Esophagus squamous epithelium (tissue), 5 donors: ENCODE measurements at regions not wholly inside any gene's neighbourhood (a gene's known extent, or its start where the extent isn't known, plus 50 kb on each side); places are given as distances from the start of the nearest gene placed in this dataset.

Experiments
- DNase-seq: peaks from one replicate; lab custom pipeline; 2025; lab: John Stamatoyannopoulos, UW
- H3K27ac ChIP-seq, 4 donors: fragments of 200-600 bp; sonication (generic); one replicate each; pipeline ENCODE4 v1.5.1; 2016 to 2019; ENCODE audit warnings: mild to moderate bottlenecking in 1 of 4
- H3K27me3 ChIP-seq, 4 donors: fragments of 200-600 bp; sonication (generic); 1 replicate in 3 of 4; 2 replicates in 1 of 4; pipeline versions ENCODE4 v1.5.1 to v1.6.0; 2017 to 2021; ENCODE audit warnings: antibody characterized with exemption in 1 of 4
- H3K36me3 ChIP-seq, 3 donors: fragments of 200-600 bp; sonication (generic); one replicate each; pipeline ENCODE4 v1.5.1; 2016 to 2019
- H3K4me1 ChIP-seq, 3 donors: fragments of 200-600 bp; sonication (generic); one replicate each; pipeline ENCODE4 v1.5.1; 2017 to 2019
- H3K4me3 ChIP-seq, 4 donors: fragments of 200-600 bp; sonication (generic); 1 replicate in 3 of 4; 2 replicates in 1 of 4; pipeline ENCODE4 v1.5.1; 2016 to 2019; ENCODE audit warnings: mild to moderate bottlenecking in 2 of 4, moderate library complexity in 1 of 4
- H3K9me3 ChIP-seq, 3 donors: fragments of 200-600 bp; sonication (generic); one replicate each; pipeline ENCODE4 v1.5.1; 2016 to 2019
- POLR2A ChIP-seq, 4 donors: fragments of 450-650 bp; IDR thresholded peaks; one replicate each; pipeline ENCODE4 v1.6.1; 2017; ENCODE audit warnings: antibody characterized with exemption in 4 of 4, mild to moderate bottlenecking in 4 of 4, moderate library complexity in 3 of 4
- WGBS, 2 donors: methylation state at CpG; one replicate each; pipeline ENCODE4 v1.1.5; 2018; 5-methylcytosine and 5-hydroxymethylcytosine counted together
- intact Hi-C: fragments of 100-400 bp; cut with DNase I; formaldehyde crosslinking; loops from one replicate; pipeline ENCODE4 v1.15.0; 2022
- TF ChIP-seq, protein P1 (sequence below), 6 experiments: fragments of 450-650 bp in 4 of 6; fragments of 200-600 bp in 2 of 6; sonication (generic) in 2 of 6; IDR thresholded peaks; one replicate each; pipeline ENCODE4 v1.5.1; 2016 to 2019; ENCODE audit warnings: antibody characterized with exemption in 6 of 6, mild to moderate bottlenecking in 4 of 6, moderate library complexity in 4 of 6
- donor health status: DM: yes; HTN: yes; CAD: no.

DNA sequence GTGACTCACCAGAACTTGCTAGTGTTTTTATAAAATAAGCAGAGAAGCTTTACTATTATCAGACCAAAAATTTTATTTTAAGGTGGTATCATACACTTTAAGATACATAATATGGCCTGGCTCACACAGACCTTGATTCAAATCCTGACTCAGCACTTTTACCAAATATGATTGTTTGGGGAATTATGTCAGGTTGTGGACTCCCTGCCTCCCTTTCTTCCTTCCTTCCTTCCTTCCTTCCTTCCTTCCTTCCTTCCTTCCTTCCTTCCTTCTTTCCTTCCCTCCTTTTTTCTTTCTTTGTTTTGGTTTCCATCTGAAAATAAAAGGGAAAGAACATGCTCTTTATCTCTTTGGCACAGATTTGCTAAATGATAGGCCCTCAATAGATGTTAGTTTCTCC lies 186.0 kb upstream of the MMS22L start:
- intact Hi-C loops = no loop called here

DNA sequence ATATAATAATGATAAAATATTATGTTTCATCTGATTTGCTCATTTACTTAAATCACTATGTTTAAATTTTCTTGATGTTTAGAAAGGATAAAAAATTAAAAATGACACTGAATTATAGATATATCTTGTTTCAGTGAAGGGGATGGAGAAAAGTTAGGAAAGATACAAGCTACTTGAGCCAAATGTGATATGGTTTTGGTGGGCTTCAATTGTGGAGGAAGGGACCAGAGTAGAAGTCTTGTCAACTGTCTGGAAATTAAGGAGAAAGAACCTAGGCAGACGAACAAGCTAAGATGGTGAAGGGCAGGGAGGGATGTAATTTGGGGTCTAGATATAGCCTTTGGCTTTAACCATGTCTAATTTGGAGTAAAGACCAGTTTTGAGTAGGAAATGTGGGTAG lies 186.4 kb upstream of the MMS22L start:
- 58 to 63% methylated on average over 1 of the region's 1 CpG for WGBS, 2 donors
- no peak for TF ChIP-seq POLR2A (IDR thresholded peaks at IDR 0.05)
- TF ChIP-seq, protein P1, sequence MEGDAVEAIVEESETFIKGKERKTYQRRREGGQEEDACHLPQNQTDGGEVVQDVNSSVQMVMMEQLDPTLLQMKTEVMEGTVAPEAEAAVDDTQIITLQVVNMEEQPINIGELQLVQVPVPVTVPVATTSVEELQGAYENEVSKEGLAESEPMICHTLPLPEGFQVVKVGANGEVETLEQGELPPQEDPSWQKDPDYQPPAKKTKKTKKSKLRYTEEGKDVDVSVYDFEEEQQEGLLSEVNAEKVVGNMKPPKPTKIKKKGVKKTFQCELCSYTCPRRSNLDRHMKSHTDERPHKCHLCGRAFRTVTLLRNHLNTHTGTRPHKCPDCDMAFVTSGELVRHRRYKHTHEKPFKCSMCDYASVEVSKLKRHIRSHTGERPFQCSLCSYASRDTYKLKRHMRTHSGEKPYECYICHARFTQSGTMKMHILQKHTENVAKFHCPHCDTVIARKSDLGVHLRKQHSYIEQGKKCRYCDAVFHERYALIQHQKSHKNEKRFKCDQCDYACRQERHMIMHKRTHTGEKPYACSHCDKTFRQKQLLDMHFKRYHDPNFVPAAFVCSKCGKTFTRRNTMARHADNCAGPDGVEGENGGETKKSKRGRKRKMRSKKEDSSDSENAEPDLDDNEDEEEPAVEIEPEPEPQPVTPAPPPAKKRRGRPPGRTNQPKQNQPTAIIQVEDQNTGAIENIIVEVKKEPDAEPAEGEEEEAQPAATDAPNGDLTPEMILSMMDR (IDR thresholded peaks at IDR 0.05) = no peak
- no peaks in the 10 kb centered on the region for H3K27me3 ChIP-seq
- H3K36me3 ChIP-seq = no peaks in the 10 kb centered on the region
- no peak overlapping the region for H3K27ac ChIP-seq
- no peaks in the 10 kb centered on the region for H3K9me3 ChIP-seq
- no peaks in the 10 kb centered on the region for H3K4me1 ChIP-seq
- DNase-seq = no peak
- intact Hi-C loops = no loop called here
- no peak overlapping the region for H3K4me3 ChIP-seq

More for the DNA sequence above, 186.0 kb upstream of the MMS22L start:
- Histone ChIP-seq H3K9me3 (no peaks in the 10 kb centered on the region), H3K4me3 (no peak overlapping the region), H3K4me1 (no peaks in the 10 kb centered on the region), H3K27me3 (no peaks in the 10 kb centered on the region), H3K36me3 (no peaks in the 10 kb centered on the region), H3K27ac (no peak overlapping the region)
- TF ChIP-seq POLR2A (IDR thresholded peaks at IDR 0.05) = no peak
- TF ChIP-seq, protein P1 (IDR thresholded peaks at IDR 0.05) = no peak
- no peak for DNase-seq

DNA sequence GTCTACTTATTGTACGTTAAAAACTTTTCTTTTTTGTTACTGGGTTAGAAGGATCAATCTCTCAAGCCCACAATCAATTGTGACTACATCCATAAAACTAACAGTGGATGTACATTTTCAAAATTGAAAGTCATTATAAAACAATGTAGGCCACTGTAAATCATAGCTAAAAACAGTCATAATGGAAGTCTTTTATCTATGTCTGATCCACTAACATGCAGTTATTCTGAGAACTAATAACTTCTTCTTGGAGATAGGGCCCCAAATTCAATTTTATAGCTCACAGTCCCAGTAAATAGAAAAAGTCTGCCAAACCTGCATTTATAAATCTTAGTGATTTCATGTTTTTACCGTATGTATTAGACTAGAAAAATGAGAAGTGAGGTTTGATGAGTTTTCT lies 187.3 kb upstream of the MMS22L start:
- H3K4me3 ChIP-seq = no peak overlapping the region
- no peaks in the 10 kb centered on the region for H3K4me1 ChIP-seq
- no peak for DNase-seq
- intact Hi-C loops = no loop called here
- no peaks in the 10 kb centered on the region for H3K27me3 ChIP-seq
- H3K36me3 ChIP-seq = no peaks in the 10 kb centered on the region
- TF ChIP-seq, protein P1 (IDR thresholded peaks at IDR 0.05) = no peak
- no peak for TF ChIP-seq POLR2A (IDR thresholded peaks at IDR 0.05)
- no peak overlapping the region for H3K27ac ChIP-seq
- WGBS, 2 donors = 65 to 77% methylated on average over 2 of the region's 2 CpGs
- no peaks in the 10 kb centered on the region for H3K9me3 ChIP-seq

DNA sequence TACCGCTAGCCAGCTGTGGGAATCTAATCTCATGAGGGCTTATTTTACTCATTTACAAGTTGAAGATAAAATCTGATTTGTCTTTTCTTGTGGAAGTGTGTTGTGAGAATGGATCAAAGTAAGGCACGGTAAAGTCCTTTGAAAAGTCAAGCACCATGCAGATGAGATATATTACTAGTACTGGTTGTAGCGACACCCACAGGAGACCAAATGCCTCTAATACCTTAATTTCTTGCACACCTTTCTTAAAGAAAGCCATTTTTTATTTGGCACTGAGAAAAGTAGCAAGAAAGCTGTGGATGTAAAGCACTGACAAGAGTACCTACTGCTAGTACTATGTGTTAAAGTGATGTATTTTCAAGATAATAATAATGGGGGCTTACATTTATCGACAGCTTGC lies 191.0 kb upstream of the MMS22L start:
- DNase-seq = no peak

DNA sequence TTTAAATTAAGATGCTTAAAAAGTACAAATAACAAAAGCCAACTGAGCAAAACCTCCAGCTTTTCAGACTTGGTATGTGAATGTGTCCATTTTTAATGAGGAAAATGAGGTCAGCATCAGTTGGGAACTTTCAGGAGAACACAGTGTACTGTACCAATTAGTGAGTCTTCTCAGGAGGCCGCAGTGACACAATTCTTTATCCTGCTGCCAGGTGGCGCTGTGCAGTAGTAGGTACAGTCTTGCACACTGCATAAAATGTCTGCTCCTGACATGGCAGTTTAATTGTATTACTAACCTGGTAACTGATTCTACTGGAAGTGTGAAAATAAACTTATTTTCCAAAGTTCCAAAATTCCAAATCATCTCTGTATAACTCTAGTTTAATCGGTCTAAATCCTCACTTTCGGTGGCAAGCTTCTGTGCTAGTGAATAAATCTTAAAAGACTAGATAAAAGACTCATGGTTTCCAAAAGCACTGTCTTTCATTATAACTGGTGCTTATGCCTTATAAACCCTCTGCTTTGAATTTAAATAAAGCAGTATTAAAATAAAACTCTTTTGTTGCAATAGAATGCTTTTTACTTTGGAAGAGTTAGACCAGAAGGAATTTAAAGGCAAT lies 214.8 kb upstream of the MMS22L start:
- peaks cover 0 to 4% (median 0%) of the 10 kb centered on the region in 4 donors for H3K27me3 ChIP-seq
- no peaks in the 10 kb centered on the region for H3K9me3 ChIP-seq
- no peaks in the 10 kb centered on the region for H3K4me1 ChIP-seq
- 37 to 38% methylated on average over 4 of the region's 4 CpGs for WGBS, 2 donors
- no peaks in the 10 kb centered on the region for H3K36me3 ChIP-seq
- no peak overlapping the region for H3K4me3 ChIP-seq
- peak; percentile 0 for DNase-seq
- intact Hi-C loops = no loop called here
- no peak overlapping the region for H3K27ac ChIP-seq
- no peak for TF ChIP-seq POLR2A (IDR thresholded peaks at IDR 0.05)
- TF ChIP-seq, protein P1 (IDR thresholded peaks at IDR 0.05) = peak; percentile 54 to 78 (median 66)

More for the DNA sequence above, 191.0 kb upstream of the MMS22L start:
- H3K27me3 ChIP-seq = no peaks in the 10 kb centered on the region
- 66 to 76% methylated on average over 4 of the region's 4 CpGs for WGBS, 2 donors
- intact Hi-C loops = no loop called here
- no peaks in the 10 kb centered on the region for H3K9me3 ChIP-seq
- no peak for TF ChIP-seq POLR2A (IDR thresholded peaks at IDR 0.05)
- TF ChIP-seq, protein P1 (IDR thresholded peaks at IDR 0.05) = no peak
- H3K27ac ChIP-seq = no peak overlapping the region
- no peaks in the 10 kb centered on the region for H3K4me1 ChIP-seq
- no peaks in the 10 kb centered on the region for H3K36me3 ChIP-seq
- no peak overlapping the region for H3K4me3 ChIP-seq
